ENCODE measurements at regions not wholly inside any gene's neighbourhood (a gene's known extent, or its start where the extent isn't known, plus 50 kb on each side); places are given as distances from the start of the nearest gene placed in this dataset.
"Not testable (repeated sequence)": the region's sequence is repeated elsewhere in the genome, so short reads cannot be mapped to it uniquely, and the experiment has no call there.

DNA sequence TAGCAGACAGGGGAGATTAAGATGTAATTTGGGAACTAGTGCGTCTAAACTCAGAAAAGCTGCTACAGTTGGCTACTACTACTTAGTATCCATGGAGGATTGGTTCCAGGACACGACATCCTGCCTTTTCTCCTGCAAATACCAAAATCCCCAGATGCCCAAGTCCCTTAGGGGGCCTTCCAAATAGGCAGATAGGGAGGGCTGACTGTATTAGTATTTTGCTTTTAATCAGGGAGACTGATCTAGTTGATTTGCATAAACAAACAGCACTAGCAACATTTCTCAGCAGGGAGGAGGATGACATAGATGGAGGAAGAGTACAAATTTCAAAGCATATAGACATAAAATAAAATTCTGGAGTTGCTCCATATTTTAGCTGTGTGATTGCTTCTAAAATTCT, 621.6 kb upstream of the GOT2 start:
- no peak for DNase-seq

- DNase-seq: no peak
These were observed 617.3 kb upstream of the GOT2 start for GRCh38 chr16:59351305-59351903.

- DNase-seq: no peak
These were observed 616.6 kb upstream of the GOT2 start for GRCh38 chr16:59350670-59351069.

- DNase-seq: no peak
These were observed 608.6 kb upstream of the GOT2 start for GRCh38 chr16:59342669-59343068.

DNA sequence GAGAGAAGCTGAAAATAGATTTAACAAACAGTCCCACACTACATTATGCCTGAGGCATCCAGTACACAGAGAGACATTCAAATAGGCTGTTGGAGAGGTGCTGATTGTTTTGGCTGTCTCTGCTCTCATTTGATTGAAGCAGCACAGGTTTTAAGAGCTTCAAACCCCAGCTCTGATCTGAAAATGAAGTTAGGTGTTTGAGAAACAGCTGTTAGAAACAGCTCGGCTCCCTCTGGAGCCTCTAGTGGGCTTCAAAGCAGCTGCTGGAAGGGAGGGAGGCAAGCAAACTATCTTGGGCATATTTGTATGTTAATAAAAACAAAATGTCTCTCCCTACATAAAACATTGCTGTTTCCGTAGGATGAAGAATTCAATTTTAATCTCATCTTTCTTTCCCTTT, 607.3 kb upstream of the GOT2 start:
- no peak for DNase-seq

- DNase-seq: no peak
These were observed 605.8 kb upstream of the GOT2 start for GRCh38 chr16:59339871-59340270.

DNA sequence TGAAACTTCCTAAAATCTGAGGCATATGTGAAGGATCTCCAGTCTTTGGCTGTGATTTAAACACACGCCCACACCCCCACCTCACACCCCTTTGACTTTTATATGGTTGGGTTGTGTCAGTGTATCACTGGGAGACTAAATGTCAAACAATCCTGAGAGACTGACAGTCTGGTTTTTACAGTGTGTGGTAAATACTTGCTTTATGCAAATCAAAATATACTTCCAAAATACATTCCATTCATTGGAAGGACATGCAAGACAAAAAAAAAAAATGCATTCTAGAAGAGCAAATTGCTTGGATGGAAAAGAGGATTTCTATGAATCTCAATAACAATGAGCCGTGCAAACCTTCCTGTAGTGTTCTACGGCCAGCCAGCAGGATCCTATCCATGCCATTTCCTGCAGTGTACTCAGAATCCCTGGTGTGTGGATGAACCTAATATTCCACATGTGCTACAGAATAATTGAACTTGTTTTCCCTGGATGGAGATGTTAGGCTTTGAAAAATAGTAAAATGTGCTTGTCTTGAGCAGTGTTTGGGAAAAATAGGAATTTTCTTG, 602.1 kb upstream of the GOT2 start:
- DNase-seq: no peak

- not testable (repeated sequence) for DNase-seq
These were observed 597.6 kb upstream of the GOT2 start for GRCh38 chr16:59331708-59332107.

DNA sequence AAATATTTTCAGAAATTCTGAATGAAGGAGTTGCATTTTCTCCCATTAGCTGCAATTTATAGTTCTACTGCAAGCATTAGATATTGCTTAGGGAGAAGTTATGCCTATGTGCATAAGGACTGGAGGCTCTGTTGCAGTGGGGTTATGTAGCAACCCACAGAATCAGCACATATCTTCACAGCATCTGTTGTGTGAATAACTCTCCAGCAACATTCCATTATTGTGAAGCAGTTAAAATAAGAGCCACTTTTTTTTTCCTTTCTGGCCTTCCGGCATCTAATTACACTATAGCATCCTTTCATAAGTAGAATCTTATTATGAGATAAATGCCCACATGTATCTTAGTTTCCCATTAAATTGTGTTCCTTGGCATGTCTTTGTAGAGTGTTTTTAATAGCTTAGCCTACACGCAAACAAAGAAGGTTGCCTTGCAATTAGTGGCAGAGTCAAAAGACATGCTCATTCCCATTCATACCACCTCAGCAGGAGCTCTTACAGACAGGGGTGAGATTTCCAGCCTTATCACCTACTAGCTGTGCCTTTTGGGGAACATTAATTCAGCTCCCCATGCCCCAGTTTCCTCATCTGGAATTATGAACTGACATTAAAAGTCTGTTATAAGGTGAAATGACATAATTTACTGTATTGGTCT, 596.0 kb upstream of the GOT2 start:
- DNase-seq: no peak

DNA sequence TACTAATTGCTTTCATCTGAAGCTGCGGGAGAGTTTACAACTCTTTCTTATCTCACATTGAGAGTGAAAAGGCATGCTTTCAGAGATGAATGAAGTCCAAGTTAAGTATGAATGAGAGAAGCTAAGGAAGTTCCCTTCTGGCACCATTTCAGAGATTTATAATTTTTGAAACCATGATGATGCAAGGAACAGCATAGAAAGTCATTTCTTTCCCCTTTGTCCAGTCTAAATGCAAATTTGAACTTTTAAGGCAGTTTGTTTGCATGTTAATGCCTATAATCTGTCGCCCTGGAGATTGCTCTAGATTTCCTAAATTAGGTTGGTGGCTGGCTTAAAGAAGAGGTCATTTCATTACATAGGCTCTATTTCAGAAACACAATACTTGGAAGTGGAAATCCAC, 594.8 kb upstream of the GOT2 start:
- no peak for DNase-seq

- DNase-seq: no peak
These were observed 593.8 kb upstream of the GOT2 start for GRCh38 chr16:59327894-59328293.

DNA sequence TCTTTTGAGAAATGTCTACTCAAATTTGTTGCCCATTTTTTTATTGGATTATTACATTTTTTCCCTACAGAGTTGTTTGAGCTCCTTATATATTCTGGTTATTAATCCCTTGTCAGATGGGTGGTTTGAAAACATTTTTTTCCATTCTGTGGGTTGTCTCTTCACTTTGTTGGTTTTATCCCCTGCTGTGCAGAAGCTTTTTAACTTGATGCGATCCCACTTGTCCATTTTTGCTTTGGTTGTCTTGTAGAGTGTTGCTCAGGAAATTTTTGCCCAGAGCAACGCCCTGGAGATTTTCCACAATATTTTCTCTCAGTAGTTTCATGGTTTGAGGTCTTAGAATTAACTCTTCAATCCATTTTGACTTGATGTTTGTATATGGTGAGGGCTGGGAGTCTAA, 592.8 kb upstream of the GOT2 start:
- DNase-seq: no peak

DNA sequence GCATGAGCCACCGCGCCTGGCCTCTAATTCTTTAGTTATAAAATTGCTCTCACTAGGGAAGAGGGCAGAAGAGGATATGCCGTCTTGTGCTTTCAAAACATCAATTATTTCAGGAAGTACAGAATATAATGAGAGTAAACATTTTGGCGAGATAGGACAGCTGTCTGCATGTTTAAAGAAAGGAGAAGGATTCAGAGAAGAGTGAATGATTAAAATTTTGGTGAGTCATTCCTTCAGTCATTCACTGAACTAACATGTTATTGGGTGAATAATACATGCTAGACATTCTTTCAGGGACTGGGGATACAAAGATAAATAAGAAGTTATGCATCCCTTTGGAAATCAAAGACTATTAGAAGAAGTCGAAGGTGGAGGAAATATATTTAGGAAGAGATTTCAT, 590.3 kb upstream of the GOT2 start:
- DNase-seq: no peak

- DNase-seq: no peak
These were observed 586.5 kb upstream of the GOT2 start for GRCh38 chr16:59320657-59321056.

DNA sequence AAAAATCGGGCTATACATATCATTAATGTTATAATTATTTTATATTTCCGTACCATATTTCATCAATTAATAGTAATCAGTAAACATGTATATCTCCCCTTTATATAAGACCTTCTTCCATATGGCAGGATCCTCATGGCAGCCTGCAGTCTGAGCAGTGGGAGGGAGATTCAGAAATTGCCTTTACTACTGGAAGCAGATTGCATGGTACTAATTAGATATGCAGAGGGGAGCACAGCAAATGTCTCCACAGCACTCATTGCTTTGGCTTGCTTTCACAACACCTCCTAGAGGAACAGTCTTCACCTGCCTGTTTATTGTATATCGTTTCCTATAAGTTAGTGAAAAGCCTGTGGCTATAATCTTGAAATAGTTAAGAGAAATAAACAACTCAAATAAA, 585.8 kb upstream of the GOT2 start:
- no peak for DNase-seq

DNA sequence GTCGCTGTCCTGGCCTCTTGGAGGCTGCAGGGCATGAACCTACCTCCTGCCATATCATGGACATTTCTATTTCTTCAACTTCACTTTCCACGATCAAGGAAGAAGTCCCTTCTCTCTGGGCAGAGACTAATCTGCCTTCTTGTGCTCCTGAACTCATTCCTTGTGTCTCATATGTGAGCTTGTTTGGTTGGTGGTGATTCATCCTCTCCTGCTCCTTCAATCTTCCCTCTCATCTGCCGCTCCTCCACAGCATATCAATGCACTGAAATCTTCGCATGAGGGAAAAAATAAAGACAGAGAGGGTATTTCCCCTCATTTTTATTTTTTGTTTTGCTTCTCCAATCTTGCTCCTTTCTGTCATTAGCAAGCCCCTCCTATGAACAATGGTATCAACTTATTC, 571.7 kb upstream of the GOT2 start:
- no peak for DNase-seq

DNA sequence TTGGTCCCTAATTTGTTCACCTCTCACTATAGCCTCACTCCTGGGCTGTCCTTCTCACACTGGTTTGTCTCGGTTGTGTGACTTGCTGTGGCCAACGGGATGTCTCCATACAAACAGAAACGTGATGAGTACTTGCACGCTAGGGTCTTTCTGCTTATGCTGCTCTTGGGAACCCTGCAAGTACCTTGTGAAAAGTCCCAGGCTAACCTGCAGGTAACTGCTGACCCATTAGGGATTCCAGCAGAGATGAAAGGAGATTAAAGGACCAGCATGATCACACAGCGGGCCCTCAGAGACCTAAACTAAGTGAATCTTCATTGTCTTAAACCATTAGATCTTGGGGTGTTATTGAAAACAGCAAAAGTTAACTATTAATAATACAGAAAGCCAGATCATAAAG, 562.8 kb upstream of the GOT2 start:
- DNase-seq: no peak

GRCh38 chr16:59295993-59296736, 562.0 kb upstream of the GOT2 start:
- DNase-seq: no peak

- no peak for DNase-seq
These were observed 561.4 kb upstream of the GOT2 start for GRCh38 chr16:59295474-59295873.

DNA sequence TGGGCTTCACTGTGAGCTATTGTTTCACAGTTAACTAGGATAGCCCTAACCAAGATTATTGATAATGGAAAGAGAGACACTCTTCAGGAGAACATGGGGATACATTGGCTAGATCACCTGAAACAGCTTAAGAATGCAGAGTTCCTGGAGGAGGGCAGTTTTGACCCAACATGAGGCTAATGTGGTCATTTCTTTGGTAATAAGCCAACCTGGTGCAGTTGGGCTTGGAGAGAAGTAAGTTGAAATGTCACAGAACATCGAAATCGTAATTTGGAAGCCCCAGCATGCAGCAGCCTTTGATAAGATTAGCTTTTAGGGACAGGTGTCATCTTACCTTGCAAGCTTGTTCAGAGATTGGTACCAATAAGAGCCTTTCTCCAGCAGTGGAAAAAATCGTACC, 556.6 kb upstream of the GOT2 start:
- no peak for DNase-seq

- no peak for DNase-seq
These were observed 555.0 kb upstream of the GOT2 start for GRCh38 chr16:59289151-59289550.

- DNase-seq: no peak
These were observed 540.0 kb upstream of the GOT2 start for GRCh38 chr16:59274141-59274540.

GRCh38 chr16:59263955-59264354, 529.8 kb upstream of the GOT2 start:
- DNase-seq: no peak

GRCh38 chr16:59260892-59261291, 526.8 kb upstream of the GOT2 start:
- no peak for DNase-seq

Measured in NCI-H1092 treated with DMSO at 0.1 percent for 48 hours (cell line).